ENCODE measurements at regions not wholly inside any gene's neighbourhood (a gene's known extent, or its start where the extent isn't known, plus 50 kb on each side); places are given as distances from the start of the nearest gene placed in this dataset.

GRCh38 chr10:29692121-29692539 is 57.4 kb upstream of the SVIL start:
- H3K27me3 Mint-ChIP-seq (ENCODE audit: low read depth), result peaks cover 5% of the 10 kb centered on the region
- no peaks in the 10 kb centered on the region for H3K36me3 Mint-ChIP-seq (ENCODE audit: low read depth)
- DNase-seq (ENCODE audit: low spot score), result no peak
- peaks cover 13% of the 10 kb centered on the region for H3K4me1 Mint-ChIP-seq (ENCODE audit: low read depth)
- H3K9me3 Mint-ChIP-seq, result no peaks in the 10 kb centered on the region
- intact Hi-C loops (cut with micrococcal nuclease), result no loop called here
- no peak overlapping the region for H3K27ac Mint-ChIP-seq
- H3K4me3 Mint-ChIP-seq (ENCODE audit: low read depth), result no peak overlapping the region

GRCh38 chr10:29691564-29692072 is 56.8 kb upstream of the SVIL start:
- no peaks in the 10 kb centered on the region for H3K9me3 Mint-ChIP-seq
- DNase-seq (ENCODE audit: low spot score), result no peak
- H3K36me3 Mint-ChIP-seq (ENCODE audit: low read depth), result no peaks in the 10 kb centered on the region
- no peak overlapping the region for H3K27ac Mint-ChIP-seq
- peaks cover 5% of the 10 kb centered on the region for H3K27me3 Mint-ChIP-seq (ENCODE audit: low read depth)
- intact Hi-C loops (cut with micrococcal nuclease), result no loop called here
- H3K4me1 Mint-ChIP-seq (ENCODE audit: low read depth), result peaks cover 13% of the 10 kb centered on the region
- H3K4me3 Mint-ChIP-seq (ENCODE audit: low read depth), result no peak overlapping the region

- Mint-ChIP-seq H3K4me3 (ENCODE audit: low read depth) (no peak overlapping the region), H3K27me3 (ENCODE audit: low read depth) (peaks cover 5% of the 10 kb centered on the region), H3K9me3 (no peaks in the 10 kb centered on the region), H3K36me3 (ENCODE audit: low read depth) (peaks cover 19% of the 10 kb centered on the region), H3K27ac (no peak overlapping the region), H3K4me1 (ENCODE audit: low read depth) (peaks cover 13% of the 10 kb centered on the region)
- no peak for DNase-seq (ENCODE audit: low spot score)
- intact Hi-C loops (cut with micrococcal nuclease), result loop anchor here (1.0 to 5.0 kb wide), 2 partner anchors 30 to 42 kb away; no protein-coding TSS in a partner anchor
Measured at GRCh38 chr10:29689001-29689400, 54.2 kb upstream of the SVIL start.

GRCh38 chr10:29688230-29688661 is 53.5 kb upstream of the SVIL start:
- H3K27ac Mint-ChIP-seq, result no peak overlapping the region
- peaks cover 26% of the 10 kb centered on the region for H3K36me3 Mint-ChIP-seq (ENCODE audit: low read depth)
- no peak for DNase-seq (ENCODE audit: low spot score)
- no peak overlapping the region for H3K4me3 Mint-ChIP-seq (ENCODE audit: low read depth)
- intact Hi-C loops (cut with micrococcal nuclease), result loop anchor here (5.0 kb wide), 1 partner anchor 41 kb away; no protein-coding TSS in a partner anchor
- peaks cover 14% of the 10 kb centered on the region for H3K4me1 Mint-ChIP-seq (ENCODE audit: low read depth)
- H3K27me3 Mint-ChIP-seq (ENCODE audit: low read depth), result peaks cover 5% of the 10 kb centered on the region
- H3K9me3 Mint-ChIP-seq, result no peaks in the 10 kb centered on the region

- Mint-ChIP-seq H3K4me1 (ENCODE audit: low read depth) (peaks cover 18% of the 10 kb centered on the region), H3K36me3 (ENCODE audit: low read depth) (peaks cover 31% of the 10 kb centered on the region)
Measured at GRCh38 chr10:29687421-29688164, 52.8 kb upstream of the SVIL start.

GRCh38 chr10:29685506-29685905 is 50.7 kb upstream of the SVIL start:
- Mint-ChIP-seq H3K4me3 (ENCODE audit: low read depth) (no peak overlapping the region), H3K9me3 (peaks cover 4% of the 10 kb centered on the region), H3K36me3 (ENCODE audit: low read depth) (peaks cover 47% of the 10 kb centered on the region), H3K27me3 (ENCODE audit: low read depth) (peaks cover 3% of the 10 kb centered on the region), H3K27ac (no peak overlapping the region), H3K4me1 (ENCODE audit: low read depth) (peaks cover 31% of the 10 kb centered on the region)
- no peak for DNase-seq (ENCODE audit: low spot score)
- intact Hi-C loops (cut with micrococcal nuclease), result loop anchor here (5.0 kb wide), 1 partner anchor 38 kb away; no protein-coding TSS in a partner anchor

More at GRCh38 chr10:29687421-29688164, 52.8 kb upstream of the SVIL start:
- intact Hi-C loops (cut with micrococcal nuclease), result loop anchor here (5.0 kb wide), 1 partner anchor 40 kb away; no protein-coding TSS in a partner anchor
- Mint-ChIP-seq H3K27ac (no peak overlapping the region), H3K4me3 (ENCODE audit: low read depth) (no peak overlapping the region), H3K9me3 (no peaks in the 10 kb centered on the region), H3K27me3 (ENCODE audit: low read depth) (peaks cover 5% of the 10 kb centered on the region)
- no peak for DNase-seq (ENCODE audit: low spot score)
